ENCODE measurements at regions not wholly inside any gene's neighbourhood (a gene's known extent, or its start where the extent isn't known, plus 50 kb on each side); places are given as distances from the start of the nearest gene placed in this dataset.

- Mint-ChIP-seq H3K36me3 (no peaks in the 10 kb centered on the region), H3K9me3 (no peaks in the 10 kb centered on the region), H3K4me3 (no peak overlapping the region), H3K27me3 (no peaks in the 10 kb centered on the region), H3K27ac (no peak overlapping the region), H3K4me1 (peaks cover 17% of the 10 kb centered on the region)
- ATAC-seq (ENCODE audit: low read depth) (no peak), DNase-seq (no peak)
- POLR2A ChIA-PET: no interaction called here
Measured at GRCh38 chr1:244316407-244316806, 135.3 kb downstream of the ADSS2 start.

- Mint-ChIP-seq H3K36me3 (no peaks in the 10 kb centered on the region), H3K27ac (no peak overlapping the region), H3K4me3 (no peak overlapping the region), H3K27me3 (no peaks in the 10 kb centered on the region), H3K4me1 (peaks cover 17% of the 10 kb centered on the region), H3K9me3 (no peaks in the 10 kb centered on the region)
- DNase-seq: no peak
- POLR2A ChIA-PET: no interaction called here
- no peak for ATAC-seq (ENCODE audit: low read depth)
Measured at GRCh38 chr1:244316986-244317655, 134.6 kb downstream of the ADSS2 start.

GRCh38 chr1:244318078-244318477 is 133.6 kb downstream of the ADSS2 start:
- POLR2A ChIA-PET: no interaction called here
- Mint-ChIP-seq H3K4me1 (peaks cover 24% of the 10 kb centered on the region), H3K36me3 (no peaks in the 10 kb centered on the region)

GRCh38 chr1:244318512-244318911 is 133.2 kb downstream of the ADSS2 start:
- no peaks in the 10 kb centered on the region for H3K9me3 Mint-ChIP-seq
- H3K36me3 Mint-ChIP-seq: peaks cover 1% of the 10 kb centered on the region
- peaks cover 27% of the 10 kb centered on the region for H3K4me1 Mint-ChIP-seq
- H3K4me3 Mint-ChIP-seq: peak overlapping the region; percentile 30
- H3K27me3 Mint-ChIP-seq: no peaks in the 10 kb centered on the region
- peak; percentile 36 for DNase-seq
- peak overlapping the region; percentile 65 for H3K27ac Mint-ChIP-seq
- no peak for ATAC-seq (ENCODE audit: low read depth)
- POLR2A ChIA-PET: no interaction called here

More at GRCh38 chr1:244318078-244318477, 133.6 kb downstream of the ADSS2 start:
- no peak overlapping the region for H3K4me3 Mint-ChIP-seq
- no peak overlapping the region for H3K27ac Mint-ChIP-seq
- no peak for DNase-seq
- H3K27me3 Mint-ChIP-seq: no peaks in the 10 kb centered on the region
- no peaks in the 10 kb centered on the region for H3K9me3 Mint-ChIP-seq
- no peak for ATAC-seq (ENCODE audit: low read depth)

GRCh38 chr1:244319283-244320132 is 132.2 kb downstream of the ADSS2 start:
- ATAC-seq (ENCODE audit: low read depth): peak; percentile 88
- peaks cover 27% of the 10 kb centered on the region for H3K4me1 Mint-ChIP-seq
- POLR2A ChIA-PET: no interaction called here
- peak overlapping the region; percentile 90 for H3K27ac Mint-ChIP-seq
- peak overlapping the region; percentile 57 for H3K4me3 Mint-ChIP-seq
- DNase-seq: no peak
- H3K27me3 Mint-ChIP-seq: no peaks in the 10 kb centered on the region
- peaks cover 2% of the 10 kb centered on the region for H3K36me3 Mint-ChIP-seq
- no peaks in the 10 kb centered on the region for H3K9me3 Mint-ChIP-seq

GRCh38 chr1:244322181-244322580 is 129.5 kb downstream of the ADSS2 start:
- ATAC-seq (ENCODE audit: low read depth): no peak
- H3K9me3 Mint-ChIP-seq: peaks cover 2% of the 10 kb centered on the region
- H3K4me1 Mint-ChIP-seq: peaks cover 35% of the 10 kb centered on the region
- POLR2A ChIA-PET: no interaction called here
- peaks cover 5% of the 10 kb centered on the region for H3K36me3 Mint-ChIP-seq
- H3K27me3 Mint-ChIP-seq: no peaks in the 10 kb centered on the region
- no peak for DNase-seq
- no peak overlapping the region for H3K4me3 Mint-ChIP-seq
- no peak overlapping the region for H3K27ac Mint-ChIP-seq

- peaks cover 5% of the 10 kb centered on the region for H3K9me3 Mint-ChIP-seq
- DNase-seq (no peak), ATAC-seq (ENCODE audit: low read depth) (peak; percentile 21)
- peaks cover 5% of the 10 kb centered on the region for H3K36me3 Mint-ChIP-seq
- H3K4me1 Mint-ChIP-seq: peaks cover 35% of the 10 kb centered on the region
- H3K4me3 Mint-ChIP-seq: no peak overlapping the region
- POLR2A ChIA-PET: no interaction called here
- no peak overlapping the region for H3K27ac Mint-ChIP-seq
- H3K27me3 Mint-ChIP-seq: peaks cover 5% of the 10 kb centered on the region
Measured at GRCh38 chr1:244322791-244323521, 128.8 kb downstream of the ADSS2 start.

- peaks cover 9% of the 10 kb centered on the region for H3K36me3 Mint-ChIP-seq
- POLR2A ChIA-PET: interaction anchor here (1.3 kb wide), 1 partner anchor 16 kb away, joined by 3 read pairs; no protein-coding TSS in a partner anchor
- peak overlapping the region; percentile 40 for H3K27ac Mint-ChIP-seq
- H3K4me1 Mint-ChIP-seq: peaks cover 29% of the 10 kb centered on the region
- peaks cover 8% of the 10 kb centered on the region for H3K27me3 Mint-ChIP-seq
- peaks cover 9% of the 10 kb centered on the region for H3K9me3 Mint-ChIP-seq
- ATAC-seq (ENCODE audit: low read depth) (no peak), DNase-seq (no peak)
- H3K4me3 Mint-ChIP-seq: peak overlapping the region; percentile 43
Measured at GRCh38 chr1:244324176-244324883, 127.4 kb downstream of the ADSS2 start.

- Mint-ChIP-seq H3K27me3 (peaks cover 8% of the 10 kb centered on the region), H3K9me3 (peaks cover 9% of the 10 kb centered on the region), H3K36me3 (peaks cover 9% of the 10 kb centered on the region), H3K4me3 (peak overlapping the region; percentile 43), H3K4me1 (peaks cover 21% of the 10 kb centered on the region), H3K27ac (peak overlapping the region; percentile 66)
- peak; percentile 88 for ATAC-seq (ENCODE audit: low read depth)
- no peak for DNase-seq
- POLR2A ChIA-PET: interaction anchor here (0.6 to 1.3 kb wide), 4 partner anchors 15 to 123 kb away, joined by 3 read pairs; no protein-coding TSS in a partner anchor
Measured at GRCh38 chr1:244325056-244325758, 126.5 kb downstream of the ADSS2 start.

- Mint-ChIP-seq H3K27ac (no peak overlapping the region), H3K4me1 (peaks cover 18% of the 10 kb centered on the region), H3K36me3 (peaks cover 9% of the 10 kb centered on the region), H3K9me3 (peaks cover 9% of the 10 kb centered on the region), H3K27me3 (peaks cover 10% of the 10 kb centered on the region), H3K4me3 (no peak overlapping the region)
- POLR2A ChIA-PET: no interaction called here
- no peak for ATAC-seq (ENCODE audit: low read depth)
- no peak for DNase-seq
Measured at GRCh38 chr1:244326757-244327156, 125.0 kb downstream of the ADSS2 start.

- Mint-ChIP-seq H3K27me3 (peaks cover 13% of the 10 kb centered on the region), H3K4me1 (peaks cover 15% of the 10 kb centered on the region), H3K9me3 (peaks cover 9% of the 10 kb centered on the region), H3K27ac (no peak overlapping the region), H3K36me3 (peaks cover 9% of the 10 kb centered on the region), H3K4me3 (no peak overlapping the region)
- no peak for DNase-seq
- POLR2A ChIA-PET: no interaction called here
- no peak for ATAC-seq (ENCODE audit: low read depth)
Measured at GRCh38 chr1:244327533-244327932, 124.2 kb downstream of the ADSS2 start.

GRCh38 chr1:244328476-244328875 is 123.2 kb downstream of the ADSS2 start:
- Mint-ChIP-seq H3K4me1 (peaks cover 8% of the 10 kb centered on the region), H3K27me3 (peaks cover 20% of the 10 kb centered on the region), H3K36me3 (peaks cover 8% of the 10 kb centered on the region), H3K4me3 (no peak overlapping the region), H3K9me3 (peaks cover 9% of the 10 kb centered on the region), H3K27ac (no peak overlapping the region)
- ATAC-seq (ENCODE audit: low read depth) (no peak), DNase-seq (no peak)
- POLR2A ChIA-PET: no interaction called here

Measured in activated naive CD8-positive, alpha-beta T cell treated with anti-CD3 and anti-CD28 coated beads, Interleukin-2, amount 10 ng/mL, durations not matched to agents 7 days and 5 days (primary cell).